GM12873 (cell line): ENCODE measurements at regions not wholly inside any gene's neighbourhood (a gene's known extent, or its start where the extent isn't known, plus 50 kb on each side); places are given as distances from the start of the nearest gene placed in this dataset.

Experiments
- CTCF ChIP-seq: IDR thresholded peaks from 2 replicates; pipeline ENCODE4 v1.5.1; 2012; ENCODE audit warnings: low read depth, mild to moderate bottlenecking, moderate library complexity, low read length, control low read depth; ENCODE audit not compliant: insufficient read depth; ENCODE audit errors: missing control alignments

- peak; percentile 21 for TF ChIP-seq CTCF
Measured at GRCh38 chr2:58594175-58594574, 353.1 kb upstream of the FANCL start.

GRCh38 chr2:58585233-58585632 lies 344.1 kb upstream of the FANCL start:
- no peak for TF ChIP-seq CTCF

DNA sequence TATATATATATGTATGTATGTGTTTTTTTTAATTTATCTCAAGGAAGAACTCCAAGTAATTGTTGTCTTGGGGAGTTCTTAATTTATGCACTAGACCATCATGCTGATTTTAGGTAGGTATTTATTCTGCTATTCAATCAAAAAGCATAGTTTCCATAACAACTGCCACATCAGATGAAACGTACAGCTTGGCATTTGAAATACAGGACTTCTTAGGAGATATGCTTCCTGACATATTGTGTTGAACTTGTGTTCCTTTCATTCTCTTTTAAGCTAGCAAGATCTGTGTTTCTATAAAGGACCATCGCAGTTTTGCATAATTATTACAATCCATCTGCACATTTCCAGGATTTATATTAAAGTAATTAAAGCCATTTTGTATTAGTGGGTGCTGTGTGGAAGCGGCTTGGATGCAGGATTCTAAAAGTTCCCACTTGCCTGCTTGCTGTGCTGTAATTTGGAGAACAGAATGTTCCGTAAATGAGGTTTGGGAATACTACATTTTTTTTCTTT lies 343.5 kb upstream of the FANCL start:
- TF ChIP-seq CTCF: no peak

- no peak for TF ChIP-seq CTCF
Measured at GRCh38 chr2:58578276-58578675, 337.2 kb upstream of the FANCL start.

DNA sequence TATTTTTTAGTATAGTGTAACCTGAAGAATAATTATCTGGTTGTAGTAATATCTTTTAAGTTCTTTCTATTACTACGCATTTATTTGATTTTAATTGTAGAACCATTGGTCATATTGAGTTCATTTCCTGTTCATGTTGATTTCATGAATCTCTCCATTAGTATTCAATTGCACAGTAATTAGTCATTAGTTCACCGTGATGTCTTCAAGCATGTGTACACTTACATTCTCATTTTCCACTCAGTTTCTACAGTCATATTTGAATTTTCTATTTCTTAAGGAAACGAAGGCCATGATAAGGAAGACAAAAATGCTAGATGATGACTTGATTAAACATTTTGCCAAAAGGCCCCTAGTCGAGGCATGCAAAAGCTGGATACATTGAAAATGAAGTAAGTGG lies 333.7 kb upstream of the FANCL start:
- TF ChIP-seq CTCF: no peak

GRCh38 chr2:58572731-58573130 lies 331.6 kb upstream of the FANCL start:
- TF ChIP-seq CTCF: no peak

DNA sequence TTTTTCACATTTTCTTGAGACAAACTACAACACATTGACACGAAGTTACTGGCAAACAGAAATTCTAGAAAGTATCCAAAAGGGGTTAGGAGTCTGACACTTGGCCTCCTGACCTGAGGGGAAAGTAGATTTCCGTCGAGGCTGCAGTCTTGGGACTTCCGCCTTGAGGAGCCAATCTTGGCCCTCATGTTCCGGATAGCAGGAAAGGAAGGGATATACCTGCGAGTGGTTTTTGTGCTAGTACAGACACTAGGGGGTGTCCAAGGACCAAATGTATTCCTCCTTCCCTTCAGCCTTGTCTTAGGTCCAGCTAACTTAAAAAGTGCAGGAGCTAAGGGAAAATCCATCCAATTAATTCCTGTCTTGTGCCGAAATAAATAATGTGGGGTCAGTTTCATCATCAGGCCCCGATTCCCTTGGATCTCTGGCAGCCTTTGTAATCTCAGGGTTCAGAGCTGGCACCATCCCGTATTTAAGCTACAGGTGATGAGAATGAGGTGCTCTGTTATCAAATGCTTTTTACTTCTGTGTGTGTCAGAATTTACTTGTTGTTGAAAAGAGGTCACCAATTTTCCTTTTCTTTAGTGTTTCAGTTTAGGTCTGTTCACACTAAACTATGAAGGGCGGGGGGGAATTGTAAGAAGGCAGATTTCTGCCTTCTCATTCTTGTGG lies 330.2 kb upstream of the FANCL start:
- TF ChIP-seq CTCF: peak; percentile 74
